Glutamatergic neuron (in vitro differentiated cells): ENCODE measurements at regions not wholly inside any gene's neighbourhood (a gene's known extent, or its start where the extent isn't known, plus 50 kb on each side); places are given as distances from the start of the nearest gene placed in this dataset.

ENCODE experiments used
- DNase-seq: peaks from one replicate; pipeline ENCODE4 v3.0.0; 2022
- H3K27ac Mint-ChIP-seq: one replicate; pipeline ENCODE4 v1.8.0; 2020; ENCODE audit warnings: mild to moderate bottlenecking, mixed read lengths, inconsistent platforms; ENCODE audit not compliant: unreplicated experiment
- H3K27me3 Mint-ChIP-seq: one replicate; pipeline ENCODE4 v1.8.0; 2020; ENCODE audit warnings: mild to moderate bottlenecking, moderate library complexity, mixed read lengths, inconsistent platforms; ENCODE audit not compliant: unreplicated experiment
- H3K36me3 Mint-ChIP-seq: one replicate; pipeline ENCODE4 v1.8.0; 2020; ENCODE audit warnings: mild to moderate bottlenecking, mixed read lengths, inconsistent platforms; ENCODE audit not compliant: unreplicated experiment
- H3K4me1 Mint-ChIP-seq: one replicate; pipeline ENCODE4 v1.8.0; 2020; ENCODE audit warnings: mild to moderate bottlenecking, low read depth, mixed read lengths, inconsistent platforms; ENCODE audit not compliant: unreplicated experiment
- H3K4me3 Mint-ChIP-seq: one replicate; pipeline ENCODE4 v1.8.0; 2020; ENCODE audit warnings: mild to moderate bottlenecking, mixed read lengths, inconsistent platforms; ENCODE audit not compliant: unreplicated experiment
- H3K9me3 Mint-ChIP-seq: one replicate; pipeline ENCODE4 v1.8.0; 2020; ENCODE audit warnings: mild to moderate bottlenecking, moderate library complexity, mixed read lengths, inconsistent platforms; ENCODE audit not compliant: unreplicated experiment
- TF ChIP-seq, protein P1 (sequence below): fragments of 200-600 bp; sonication (generic); IDR thresholded peaks from one replicate; pipeline ENCODE4 v1.5.0; 2021; ENCODE audit not compliant: partially characterized antibody, unreplicated experiment

DNA sequence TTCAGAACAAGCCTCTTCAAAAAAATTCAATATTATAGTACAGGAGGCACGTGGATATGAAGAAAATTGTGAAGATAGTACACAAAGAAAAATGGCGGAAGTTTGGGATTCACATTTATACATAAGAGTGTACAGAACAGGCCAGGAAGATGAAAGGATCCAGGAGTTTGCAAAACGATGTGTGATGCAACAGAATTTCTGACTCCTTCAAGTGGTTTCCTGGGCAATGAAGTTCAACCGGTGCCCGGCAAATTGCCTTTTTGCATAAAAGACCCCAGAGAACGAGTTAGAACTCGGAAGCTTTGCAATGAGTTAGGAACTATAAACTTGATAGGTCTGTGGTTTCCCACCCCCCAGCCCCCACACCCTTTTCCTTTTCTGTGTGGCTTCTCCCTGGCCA lies 189.1 kb downstream of the SALL1 start:
- no peaks in the 10 kb centered on the region for H3K36me3 Mint-ChIP-seq
- TF ChIP-seq, protein P1, sequence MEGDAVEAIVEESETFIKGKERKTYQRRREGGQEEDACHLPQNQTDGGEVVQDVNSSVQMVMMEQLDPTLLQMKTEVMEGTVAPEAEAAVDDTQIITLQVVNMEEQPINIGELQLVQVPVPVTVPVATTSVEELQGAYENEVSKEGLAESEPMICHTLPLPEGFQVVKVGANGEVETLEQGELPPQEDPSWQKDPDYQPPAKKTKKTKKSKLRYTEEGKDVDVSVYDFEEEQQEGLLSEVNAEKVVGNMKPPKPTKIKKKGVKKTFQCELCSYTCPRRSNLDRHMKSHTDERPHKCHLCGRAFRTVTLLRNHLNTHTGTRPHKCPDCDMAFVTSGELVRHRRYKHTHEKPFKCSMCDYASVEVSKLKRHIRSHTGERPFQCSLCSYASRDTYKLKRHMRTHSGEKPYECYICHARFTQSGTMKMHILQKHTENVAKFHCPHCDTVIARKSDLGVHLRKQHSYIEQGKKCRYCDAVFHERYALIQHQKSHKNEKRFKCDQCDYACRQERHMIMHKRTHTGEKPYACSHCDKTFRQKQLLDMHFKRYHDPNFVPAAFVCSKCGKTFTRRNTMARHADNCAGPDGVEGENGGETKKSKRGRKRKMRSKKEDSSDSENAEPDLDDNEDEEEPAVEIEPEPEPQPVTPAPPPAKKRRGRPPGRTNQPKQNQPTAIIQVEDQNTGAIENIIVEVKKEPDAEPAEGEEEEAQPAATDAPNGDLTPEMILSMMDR = no peak
- no peak for DNase-seq
- H3K27me3 Mint-ChIP-seq = peaks cover 2% of the 10 kb centered on the region
- H3K9me3 Mint-ChIP-seq = no peaks in the 10 kb centered on the region
- H3K4me3 Mint-ChIP-seq = no peak overlapping the region
- no peaks in the 10 kb centered on the region for H3K4me1 Mint-ChIP-seq
- no peak overlapping the region for H3K27ac Mint-ChIP-seq

DNA sequence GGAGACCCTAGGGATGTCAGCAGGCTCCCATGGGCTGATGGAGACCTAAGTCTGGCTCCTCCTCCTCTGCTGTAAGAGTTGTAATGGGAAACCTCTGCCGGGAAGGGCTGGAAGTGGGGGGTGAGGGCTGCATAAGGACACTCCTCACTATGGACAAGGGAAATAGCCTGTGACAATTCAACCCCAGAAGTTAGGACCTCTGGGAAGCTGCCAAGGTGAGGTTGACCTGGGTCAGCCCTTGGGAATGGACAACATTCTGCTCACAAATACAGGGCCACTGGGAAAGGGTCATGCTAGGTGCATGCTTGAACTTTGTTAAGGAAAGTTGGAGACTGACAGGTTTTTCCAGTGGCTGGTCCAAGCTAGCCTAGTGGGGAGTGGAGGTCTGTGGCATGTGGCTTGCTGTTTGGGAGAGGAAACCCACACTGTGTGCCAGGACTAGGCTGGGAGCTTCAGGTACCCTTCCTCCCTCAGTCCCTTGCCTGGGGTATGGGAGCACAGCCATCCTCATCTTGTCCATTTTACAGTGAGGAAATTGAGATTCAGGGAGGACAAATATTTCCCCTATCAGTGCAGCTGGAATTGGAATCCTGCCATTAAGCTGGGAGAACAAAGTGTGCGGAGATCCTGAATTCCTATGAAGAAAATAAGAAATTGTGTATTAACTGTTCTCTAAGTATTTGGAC lies 190.4 kb downstream of the SALL1 start:
- Mint-ChIP-seq H3K27me3 (no peaks in the 10 kb centered on the region), H3K4me1 (no peaks in the 10 kb centered on the region), H3K4me3 (no peak overlapping the region), H3K36me3 (no peaks in the 10 kb centered on the region), H3K27ac (no peak overlapping the region), H3K9me3 (no peaks in the 10 kb centered on the region)
- TF ChIP-seq, protein P1 = no peak
- no peak for DNase-seq

DNA sequence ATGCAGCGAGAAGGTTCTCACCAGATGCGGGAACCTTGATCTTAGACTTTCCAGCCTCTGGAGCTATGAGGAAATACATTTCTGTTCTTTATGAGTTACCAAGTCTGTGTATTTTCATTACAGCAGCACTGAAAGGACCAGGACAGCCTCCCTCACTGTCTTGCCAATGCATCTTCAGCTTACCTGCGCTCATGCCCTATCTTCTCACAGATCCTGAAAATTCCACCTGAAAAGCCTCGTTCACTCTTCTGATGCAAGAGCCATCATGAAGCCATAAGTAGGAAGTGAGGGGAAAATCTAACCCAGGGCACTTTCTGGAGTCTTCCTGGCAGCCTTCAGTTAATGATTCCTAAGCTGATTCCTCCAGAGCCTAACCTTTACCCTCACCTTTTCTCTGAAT lies 194.0 kb downstream of the SALL1 start:
- Mint-ChIP-seq H3K27ac (no peak overlapping the region), H3K4me3 (no peak overlapping the region), H3K9me3 (peaks cover 2% of the 10 kb centered on the region), H3K27me3 (peaks cover 2% of the 10 kb centered on the region), H3K4me1 (no peaks in the 10 kb centered on the region), H3K36me3 (no peaks in the 10 kb centered on the region)
- no peak for DNase-seq
- TF ChIP-seq, protein P1 = no peak

DNA sequence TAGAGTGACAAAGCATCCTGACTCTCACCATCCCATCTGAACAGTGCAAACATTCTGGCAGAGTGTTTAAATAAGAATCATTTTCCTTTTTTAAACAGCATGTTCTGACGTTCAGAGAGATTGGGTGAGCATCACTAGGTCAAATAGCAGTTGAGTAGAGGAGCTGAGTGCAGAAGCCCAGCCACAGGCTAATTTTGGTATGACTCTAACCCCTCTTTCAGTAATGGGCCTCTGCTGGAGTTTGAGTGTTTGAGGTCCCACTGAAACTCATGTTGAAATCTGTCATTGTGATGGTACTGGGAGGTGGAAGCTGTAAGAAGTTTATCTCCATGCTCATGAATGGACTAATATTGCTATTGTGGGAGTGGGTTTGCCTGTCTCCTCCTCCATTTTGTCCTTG lies 194.4 kb downstream of the SALL1 start:
- H3K4me1 Mint-ChIP-seq = no peaks in the 10 kb centered on the region
- H3K9me3 Mint-ChIP-seq = peaks cover 2% of the 10 kb centered on the region
- H3K4me3 Mint-ChIP-seq = no peak overlapping the region
- no peak for DNase-seq
- TF ChIP-seq, protein P1 = no peak
- no peak overlapping the region for H3K27ac Mint-ChIP-seq
- H3K27me3 Mint-ChIP-seq = peaks cover 2% of the 10 kb centered on the region
- no peaks in the 10 kb centered on the region for H3K36me3 Mint-ChIP-seq

DNA sequence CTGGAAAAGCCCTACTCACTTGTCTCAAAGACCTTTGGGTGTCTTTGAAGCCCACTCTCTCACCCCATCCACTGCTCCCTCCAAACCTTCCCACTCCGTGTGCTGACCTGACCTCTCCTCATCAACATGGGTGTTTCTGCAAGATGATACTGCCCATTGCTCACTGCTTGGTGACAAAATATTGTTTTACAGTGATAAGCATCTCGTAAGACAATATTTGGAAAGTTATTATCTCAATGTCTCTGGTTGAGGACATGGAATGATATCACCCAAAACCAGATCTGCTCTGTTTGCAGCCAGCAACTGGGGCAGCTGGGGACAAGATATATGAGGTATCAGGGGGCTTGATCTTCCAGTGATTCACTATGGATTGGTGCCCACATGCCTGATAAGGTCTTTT lies 195.8 kb downstream of the SALL1 start:
- H3K4me1 Mint-ChIP-seq = no peaks in the 10 kb centered on the region
- H3K9me3 Mint-ChIP-seq = peaks cover 2% of the 10 kb centered on the region
- no peak overlapping the region for H3K27ac Mint-ChIP-seq
- no peak for DNase-seq
- peaks cover 2% of the 10 kb centered on the region for H3K27me3 Mint-ChIP-seq
- H3K4me3 Mint-ChIP-seq = no peak overlapping the region
- H3K36me3 Mint-ChIP-seq = no peaks in the 10 kb centered on the region
- TF ChIP-seq, protein P1 = no peak
